ENCODE measurements at regions not wholly inside any gene's neighbourhood (a gene's known extent, or its start where the extent isn't known, plus 50 kb on each side); places are given as distances from the start of the nearest gene placed in this dataset.

DNA sequence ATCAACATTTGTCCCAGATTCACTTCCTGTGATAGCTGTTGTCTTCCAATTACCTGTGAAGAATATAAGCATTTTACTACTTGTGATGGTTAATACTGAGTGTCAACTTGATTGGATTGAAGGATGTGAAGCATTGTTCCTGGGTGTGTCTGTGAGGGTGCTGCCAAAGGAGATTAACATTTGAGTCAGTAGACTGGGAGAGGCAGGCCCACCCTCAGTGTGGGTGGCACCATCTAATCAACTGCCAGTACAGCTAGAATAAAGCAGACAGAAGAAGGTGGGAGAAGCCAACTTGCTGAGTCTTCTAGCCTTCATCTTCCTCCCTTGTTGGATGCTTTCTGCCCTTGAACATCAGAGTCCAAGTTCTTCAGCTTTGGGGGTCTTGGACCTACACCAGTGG, 660.4 kb upstream of the GOT2 start:
- in situ Hi-C loops (cut with HindIII; ENCODE audit: low pct_unique_long_range_greater_than_20kb, low sequenced_read_pairs): no loop called here

DNA sequence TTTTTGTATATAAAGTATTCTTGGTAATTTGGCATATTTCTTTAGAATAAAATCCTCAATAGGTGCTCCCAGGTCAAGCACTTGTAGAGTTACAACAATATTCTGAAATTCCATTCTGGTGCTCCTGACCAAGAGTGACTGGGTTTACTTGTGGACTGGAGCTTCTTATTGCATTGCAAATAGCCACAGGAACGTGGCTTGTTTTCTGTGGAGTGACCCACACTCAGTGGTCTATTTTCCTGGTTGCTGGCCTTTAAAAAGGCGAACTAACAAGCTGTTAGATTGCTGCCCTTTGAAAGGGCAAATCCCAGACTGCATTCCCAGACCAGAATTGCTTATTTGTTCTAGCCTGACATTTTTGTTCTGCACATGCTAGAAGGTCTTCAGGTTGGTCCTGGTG, 658.8 kb upstream of the GOT2 start:
- CTCF ChIA-PET: no interaction called here
- DNase-seq (ENCODE audit: low read depth, low spot score) (no peak), ATAC-seq (no peak)
- H3K27ac ChIP-seq (ENCODE audit: low read length): no peak overlapping the region
- no peaks in the 10 kb centered on the region for H3K4me1 ChIP-seq (ENCODE audit: control insufficient read depth, insufficient read depth, low read length)
- no peak for TF ChIP-seq TCF7L2 (IDR thresholded peaks at IDR 0.05; ENCODE audit: low read depth, low read length)
- no peak overlapping the region for H3K4me3 ChIP-seq (ENCODE audit: low read depth in 2 of 2, low read length in 2 of 2)
- POLR2A ChIA-PET: interaction anchor here (0.6 kb wide), 1 partner anchor 844 kb away, joined by 7 read pairs; no protein-coding TSS in a partner anchor
- intact Hi-C loops (cut with micrococcal nuclease; ENCODE audit: unreplicated experiment) (no loop called here), in situ Hi-C loops (cut with HindIII; ENCODE audit: low pct_unique_long_range_greater_than_20kb, low sequenced_read_pairs) (no loop called here)
- H3K36me3 ChIP-seq (ENCODE audit: control insufficient read depth, insufficient read depth, low read length): no peaks in the 10 kb centered on the region
- no TSS peak for BruUV-seq (replicated peaks)
- no peaks in the 10 kb centered on the region for H3K27me3 ChIP-seq (ENCODE audit: control insufficient read depth, insufficient read depth, low read length)
- no peaks in the 10 kb centered on the region for H3K9me3 ChIP-seq (ENCODE audit: control insufficient read depth, insufficient read depth, low read depth, low read length)

More for the DNA sequence above, 660.4 kb upstream of the GOT2 start:
- no TSS peak for BruUV-seq (replicated peaks)
- no peaks in the 10 kb centered on the region for H3K4me1 ChIP-seq (ENCODE audit: control insufficient read depth, insufficient read depth, low read length)
- ChIA-PET POLR2A (no interaction called here), CTCF (no interaction called here)
- H3K27ac ChIP-seq (ENCODE audit: low read length): no peak overlapping the region
- H3K4me3 ChIP-seq (ENCODE audit: low read depth in 2 of 2, low read length in 2 of 2): no peak overlapping the region
- ATAC-seq (no peak), DNase-seq (ENCODE audit: low read depth, low spot score) (no peak)
- H3K9me3 ChIP-seq (ENCODE audit: control insufficient read depth, insufficient read depth, low read depth, low read length): no peaks in the 10 kb centered on the region
- TF ChIP-seq, protein P1, sequence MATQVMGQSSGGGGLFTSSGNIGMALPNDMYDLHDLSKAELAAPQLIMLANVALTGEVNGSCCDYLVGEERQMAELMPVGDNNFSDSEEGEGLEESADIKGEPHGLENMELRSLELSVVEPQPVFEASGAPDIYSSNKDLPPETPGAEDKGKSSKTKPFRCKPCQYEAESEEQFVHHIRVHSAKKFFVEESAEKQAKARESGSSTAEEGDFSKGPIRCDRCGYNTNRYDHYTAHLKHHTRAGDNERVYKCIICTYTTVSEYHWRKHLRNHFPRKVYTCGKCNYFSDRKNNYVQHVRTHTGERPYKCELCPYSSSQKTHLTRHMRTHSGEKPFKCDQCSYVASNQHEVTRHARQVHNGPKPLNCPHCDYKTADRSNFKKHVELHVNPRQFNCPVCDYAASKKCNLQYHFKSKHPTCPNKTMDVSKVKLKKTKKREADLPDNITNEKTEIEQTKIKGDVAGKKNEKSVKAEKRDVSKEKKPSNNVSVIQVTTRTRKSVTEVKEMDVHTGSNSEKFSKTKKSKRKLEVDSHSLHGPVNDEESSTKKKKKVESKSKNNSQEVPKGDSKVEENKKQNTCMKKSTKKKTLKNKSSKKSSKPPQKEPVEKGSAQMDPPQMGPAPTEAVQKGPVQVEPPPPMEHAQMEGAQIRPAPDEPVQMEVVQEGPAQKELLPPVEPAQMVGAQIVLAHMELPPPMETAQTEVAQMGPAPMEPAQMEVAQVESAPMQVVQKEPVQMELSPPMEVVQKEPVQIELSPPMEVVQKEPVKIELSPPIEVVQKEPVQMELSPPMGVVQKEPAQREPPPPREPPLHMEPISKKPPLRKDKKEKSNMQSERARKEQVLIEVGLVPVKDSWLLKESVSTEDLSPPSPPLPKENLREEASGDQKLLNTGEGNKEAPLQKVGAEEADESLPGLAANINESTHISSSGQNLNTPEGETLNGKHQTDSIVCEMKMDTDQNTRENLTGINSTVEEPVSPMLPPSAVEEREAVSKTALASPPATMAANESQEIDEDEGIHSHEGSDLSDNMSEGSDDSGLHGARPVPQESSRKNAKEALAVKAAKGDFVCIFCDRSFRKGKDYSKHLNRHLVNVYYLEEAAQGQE (IDR thresholded peaks at IDR 0.05; ENCODE audit: insufficient read depth in 1 of 2, low read depth in 2 of 2, low read length in 1 of 2): no peak
- TF ChIP-seq, protein P2, sequence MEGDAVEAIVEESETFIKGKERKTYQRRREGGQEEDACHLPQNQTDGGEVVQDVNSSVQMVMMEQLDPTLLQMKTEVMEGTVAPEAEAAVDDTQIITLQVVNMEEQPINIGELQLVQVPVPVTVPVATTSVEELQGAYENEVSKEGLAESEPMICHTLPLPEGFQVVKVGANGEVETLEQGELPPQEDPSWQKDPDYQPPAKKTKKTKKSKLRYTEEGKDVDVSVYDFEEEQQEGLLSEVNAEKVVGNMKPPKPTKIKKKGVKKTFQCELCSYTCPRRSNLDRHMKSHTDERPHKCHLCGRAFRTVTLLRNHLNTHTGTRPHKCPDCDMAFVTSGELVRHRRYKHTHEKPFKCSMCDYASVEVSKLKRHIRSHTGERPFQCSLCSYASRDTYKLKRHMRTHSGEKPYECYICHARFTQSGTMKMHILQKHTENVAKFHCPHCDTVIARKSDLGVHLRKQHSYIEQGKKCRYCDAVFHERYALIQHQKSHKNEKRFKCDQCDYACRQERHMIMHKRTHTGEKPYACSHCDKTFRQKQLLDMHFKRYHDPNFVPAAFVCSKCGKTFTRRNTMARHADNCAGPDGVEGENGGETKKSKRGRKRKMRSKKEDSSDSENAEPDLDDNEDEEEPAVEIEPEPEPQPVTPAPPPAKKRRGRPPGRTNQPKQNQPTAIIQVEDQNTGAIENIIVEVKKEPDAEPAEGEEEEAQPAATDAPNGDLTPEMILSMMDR (IDR thresholded peaks at IDR 0.05): no peak
- TF ChIP-seq POLR2AphosphoS5 (IDR thresholded peaks at IDR 0.05; ENCODE audit: low read depth, low read length) (no peak), TCF7L2 (IDR thresholded peaks at IDR 0.05; ENCODE audit: low read depth, low read length) (no peak), SIN3A (IDR thresholded peaks at IDR 0.05; ENCODE audit: borderline replicate concordance, insufficient read depth, low read depth, low read length) (no peak)
- no peaks in the 10 kb centered on the region for H3K27me3 ChIP-seq (ENCODE audit: control insufficient read depth, insufficient read depth, low read length)
- no peaks in the 10 kb centered on the region for H3K36me3 ChIP-seq (ENCODE audit: control insufficient read depth, insufficient read depth, low read length)
- intact Hi-C loops (cut with micrococcal nuclease; ENCODE audit: unreplicated experiment): no loop called here

DNA sequence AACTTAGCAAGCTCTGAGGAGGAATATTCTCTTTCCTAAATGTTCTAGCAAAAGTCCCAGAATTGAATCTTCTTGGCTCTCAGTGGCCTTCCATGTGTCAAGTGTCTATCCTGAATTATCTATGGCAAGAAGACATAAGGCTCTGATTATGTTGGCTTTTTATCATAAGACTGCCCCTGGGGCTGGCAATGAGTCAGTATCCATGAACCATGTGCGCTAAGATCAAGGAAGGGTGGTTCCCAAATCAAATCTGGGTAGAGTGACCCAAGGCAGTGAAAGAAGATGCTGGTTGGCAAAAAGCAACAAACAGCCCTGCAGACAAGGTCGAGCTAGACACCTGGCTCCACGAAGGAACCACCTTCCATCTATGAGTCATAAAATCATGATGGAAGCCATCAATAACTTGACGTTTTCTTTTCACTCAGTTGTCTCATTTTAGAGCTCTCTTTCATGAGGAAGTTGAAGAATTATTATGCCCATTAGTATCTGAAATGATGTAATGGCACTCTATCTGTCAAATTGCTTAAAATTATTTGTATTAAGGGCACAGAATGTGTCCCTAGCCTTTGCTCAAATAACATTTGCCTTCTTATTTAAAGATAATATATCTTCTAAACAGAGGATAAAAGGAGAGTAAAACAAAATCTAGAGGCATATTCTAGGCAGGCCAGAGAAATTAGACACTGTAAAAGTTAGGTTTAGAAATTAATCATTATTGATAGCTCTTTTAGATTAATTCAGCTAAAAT, 657.7 kb upstream of the GOT2 start:
- no peak overlapping the region for H3K27ac ChIP-seq (ENCODE audit: low read length)
- H3K4me3 ChIP-seq (ENCODE audit: low read depth in 2 of 2, low read length in 2 of 2): no peak overlapping the region
- H3K9me3 ChIP-seq (ENCODE audit: control insufficient read depth, insufficient read depth, low read depth, low read length): no peaks in the 10 kb centered on the region
- no TSS peak for BruUV-seq (replicated peaks)
- no peaks in the 10 kb centered on the region for H3K36me3 ChIP-seq (ENCODE audit: control insufficient read depth, insufficient read depth, low read length)
- DNase-seq (ENCODE audit: low read depth, low spot score) (no peak), ATAC-seq (no peak)
- no peaks in the 10 kb centered on the region for H3K4me1 ChIP-seq (ENCODE audit: control insufficient read depth, insufficient read depth, low read length)
- no peaks in the 10 kb centered on the region for H3K27me3 ChIP-seq (ENCODE audit: control insufficient read depth, insufficient read depth, low read length)
- CTCF ChIA-PET: no interaction called here
- intact Hi-C loops (cut with micrococcal nuclease; ENCODE audit: unreplicated experiment) (no loop called here), in situ Hi-C loops (cut with HindIII; ENCODE audit: low pct_unique_long_range_greater_than_20kb, low sequenced_read_pairs) (no loop called here)
- POLR2A ChIA-PET: no interaction called here
- TF ChIP-seq, protein P2 (IDR thresholded peaks at IDR 0.05): no peak
- TF ChIP-seq POLR2AphosphoS5 (IDR thresholded peaks at IDR 0.05; ENCODE audit: low read depth, low read length): no peak
- no peak for TF ChIP-seq SIN3A (IDR thresholded peaks at IDR 0.05; ENCODE audit: borderline replicate concordance, insufficient read depth, low read depth, low read length)
- TF ChIP-seq, protein P1 (IDR thresholded peaks at IDR 0.05; ENCODE audit: insufficient read depth in 1 of 2, low read depth in 2 of 2, low read length in 1 of 2): no peak
- TF ChIP-seq TCF7L2 (IDR thresholded peaks at IDR 0.05; ENCODE audit: low read depth, low read length): no peak

Data from Panc1 (cell line).